CD4-positive, alpha-beta T cell treated with Interleukin-12 subunit alpha and Interleukin-12 subunit beta, for 1 hour (primary cell): ENCODE measurements at regions not wholly inside any gene's neighbourhood (a gene's known extent, or its start where the extent isn't known, plus 50 kb on each side); places are given as distances from the start of the nearest gene placed in this dataset.
"Not testable (repeated sequence)": the region's sequence is repeated elsewhere in the genome, so short reads cannot be mapped to it uniquely, and the experiment has no call there.

ENCODE experiments used
- DNase-seq: peaks from one replicate; pipeline ENCODE4 v3.0.0-alpha.2; 2020

GRCh38 chr18:11377766-11378540, 228.6 kb upstream of the PIEZO2 start:
- no peak for DNase-seq

- DNase-seq, result no peak
These were observed 222.8 kb upstream of the PIEZO2 start for GRCh38 chr18:11372163-11372562.

GRCh38 chr18:11369556-11369955, 220.2 kb upstream of the PIEZO2 start:
- no peak for DNase-seq

GRCh38 chr18:11368020-11368419, 218.7 kb upstream of the PIEZO2 start:
- no peak for DNase-seq

- DNase-seq, result no peak
These were observed 218.0 kb upstream of the PIEZO2 start for GRCh38 chr18:11367351-11367750.

- DNase-seq, result no peak
These were observed 217.0 kb upstream of the PIEZO2 start for GRCh38 chr18:11366410-11366809.

- no peak for DNase-seq
These were observed 213.5 kb upstream of the PIEZO2 start for GRCh38 chr18:11362856-11363255.

GRCh38 chr18:11361862-11362261, 212.5 kb upstream of the PIEZO2 start:
- not testable (repeated sequence) for DNase-seq

- DNase-seq, result no peak
These were observed 208.3 kb upstream of the PIEZO2 start for GRCh38 chr18:11357678-11358077.

- DNase-seq, result not testable (repeated sequence)
These were observed 195.2 kb upstream of the PIEZO2 start for GRCh38 chr18:11344576-11344975.

GRCh38 chr18:11343096-11343495, 193.7 kb upstream of the PIEZO2 start:
- DNase-seq, result no peak

- not testable (repeated sequence) for DNase-seq
These were observed 192.7 kb upstream of the PIEZO2 start for GRCh38 chr18:11342115-11342514.

GRCh38 chr18:11339188-11339775, 189.9 kb upstream of the PIEZO2 start:
- DNase-seq, result no peak

GRCh38 chr18:11336241-11336640, 186.9 kb upstream of the PIEZO2 start:
- DNase-seq, result no peak

- DNase-seq, result no peak
These were observed 178.1 kb upstream of the PIEZO2 start for GRCh38 chr18:11327391-11328009.

GRCh38 chr18:11324956-11325882, 175.8 kb upstream of the PIEZO2 start:
- DNase-seq, result no peak

GRCh38 chr18:11324510-11324909, 175.1 kb upstream of the PIEZO2 start:
- no peak for DNase-seq

GRCh38 chr18:11323359-11323819, 174.0 kb upstream of the PIEZO2 start:
- no peak for DNase-seq

GRCh38 chr18:11322716-11323115, 173.3 kb upstream of the PIEZO2 start:
- no peak for DNase-seq

- no peak for DNase-seq
These were observed 172.6 kb upstream of the PIEZO2 start for GRCh38 chr18:11322006-11322405.

- no peak for DNase-seq
These were observed 171.6 kb upstream of the PIEZO2 start for GRCh38 chr18:11320986-11321385.

- no peak for DNase-seq
These were observed 167.2 kb upstream of the PIEZO2 start for GRCh38 chr18:11316546-11316945.
